HG02870 (cell line): ENCODE measurements at regions not wholly inside any gene's neighbourhood (a gene's known extent, or its start where the extent isn't known, plus 50 kb on each side); places are given as distances from the start of the nearest gene placed in this dataset.
"Not testable (repeated sequence)": the region's sequence is repeated elsewhere in the genome, so short reads cannot be mapped to it uniquely, and the experiment has no call there.

ENCODE experiments used
- ATAC-seq: cut with Tn5 transposase; IDR thresholded peaks from one replicate; pipeline ENCODE4 v1.9.1; 2021; ENCODE audit warnings: mild to moderate bottlenecking, moderate library complexity; ENCODE audit not compliant: unreplicated experiment

GRCh38 chr1:95863086-95863485 is 629.1 kb downstream of the RWDD3 start:
- ATAC-seq, result no peak

- no peak for ATAC-seq
Observed at GRCh38 chr1:95865769-95866168, 631.8 kb downstream of the RWDD3 start.

GRCh38 chr1:95876276-95876675 is 642.3 kb downstream of the RWDD3 start:
- no peak for ATAC-seq

- no peak for ATAC-seq
Observed at GRCh38 chr1:95879498-95880050, 645.6 kb downstream of the RWDD3 start.

GRCh38 chr1:95888941-95889390 is 655.0 kb downstream of the RWDD3 start:
- no peak for ATAC-seq

- no peak for ATAC-seq
Observed at GRCh38 chr1:95889400-95889799, 655.4 kb downstream of the RWDD3 start.

GRCh38 chr1:95893921-95894320 is 659.9 kb downstream of the RWDD3 start:
- ATAC-seq, result no peak

- ATAC-seq, result no peak
Observed at GRCh38 chr1:95903060-95903459, 669.0 kb downstream of the RWDD3 start.

- no peak for ATAC-seq
Observed at GRCh38 chr1:95905818-95906395, 671.9 kb downstream of the RWDD3 start.

GRCh38 chr1:95911739-95912138 is 677.7 kb downstream of the RWDD3 start:
- not testable (repeated sequence) for ATAC-seq

- ATAC-seq, result no peak
Observed at GRCh38 chr1:95916616-95917015, 682.6 kb downstream of the RWDD3 start.

- no peak for ATAC-seq
Observed at GRCh38 chr1:95924684-95925083, 690.7 kb downstream of the RWDD3 start.

- ATAC-seq, result no peak
Observed at GRCh38 chr1:95926331-95926730, 692.3 kb downstream of the RWDD3 start.

GRCh38 chr1:95927061-95927460 is 693.1 kb downstream of the RWDD3 start:
- no peak for ATAC-seq

- no peak for ATAC-seq
Observed at GRCh38 chr1:95935719-95936118, 701.7 kb downstream of the RWDD3 start.

GRCh38 chr1:95941121-95941798 is 707.2 kb downstream of the RWDD3 start:
- ATAC-seq, result no peak

GRCh38 chr1:95948023-95948422 is 714.0 kb downstream of the RWDD3 start:
- ATAC-seq, result no peak

- no peak for ATAC-seq
Observed at GRCh38 chr1:95951371-95952102, 717.5 kb downstream of the RWDD3 start.

- ATAC-seq, result no peak
Observed at GRCh38 chr1:95953015-95953414, 719.0 kb downstream of the RWDD3 start.

GRCh38 chr1:95954585-95954984 is 720.6 kb downstream of the RWDD3 start:
- ATAC-seq, result no peak

- ATAC-seq, result no peak
Observed at GRCh38 chr1:95956215-95956614, 722.2 kb downstream of the RWDD3 start.

- no peak for ATAC-seq
Observed at GRCh38 chr1:95957748-95958147, 723.7 kb downstream of the RWDD3 start.
